ENCODE measurements at regions not wholly inside any gene's neighbourhood (a gene's known extent, or its start where the extent isn't known, plus 50 kb on each side); places are given as distances from the start of the nearest gene placed in this dataset.

DNA sequence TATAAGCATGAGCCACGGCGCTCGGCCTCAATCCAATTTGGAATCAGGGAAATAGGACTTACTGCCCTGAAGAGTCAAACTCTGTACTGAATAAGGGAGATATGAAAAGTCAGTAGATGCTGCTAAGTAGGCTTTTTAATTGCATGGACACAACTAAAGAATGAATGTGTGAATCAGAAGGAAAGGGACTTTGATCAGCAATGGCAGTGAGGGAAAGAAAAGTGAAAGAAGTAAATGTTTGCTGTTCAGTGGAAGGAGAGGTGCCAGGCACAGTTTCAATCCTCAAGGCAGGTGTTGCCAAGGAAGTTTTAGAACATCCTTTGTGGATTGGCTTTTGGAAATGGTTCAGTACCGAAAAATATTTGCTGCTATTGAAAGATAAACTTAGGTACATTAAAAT is 62.2 kb upstream of the GCM1 start:
- H3K9ac ChIP-seq (ENCODE audit: low read length): no peak overlapping the region
- no peaks in the 10 kb centered on the region for H3K36me3 ChIP-seq (replicated peaks in 1 of 2; ENCODE audit: control extremely low read depth in 1 of 2, control insufficient read depth in 1 of 2, extremely low read depth in 1 of 2, insufficient read depth in 2 of 2, low read length in 1 of 2)
- Mint-ChIP-seq H3K9me3 (ENCODE audit: insufficient read depth) (no peaks in the 10 kb centered on the region), H3K4me1 (peaks cover 45% of the 10 kb centered on the region), H3K4me3 (no peak overlapping the region), H3K27me3 (no peaks in the 10 kb centered on the region), H3K27ac (peak overlapping the region; percentile 61)
- TF ChIP-seq EZH2 (IDR thresholded peaks at IDR 0.05; ENCODE audit: borderline replicate concordance, insufficient read depth, low read depth, low read length, poor library complexity, severe bottlenecking): no peak
- TF ChIP-seq, protein P1, sequence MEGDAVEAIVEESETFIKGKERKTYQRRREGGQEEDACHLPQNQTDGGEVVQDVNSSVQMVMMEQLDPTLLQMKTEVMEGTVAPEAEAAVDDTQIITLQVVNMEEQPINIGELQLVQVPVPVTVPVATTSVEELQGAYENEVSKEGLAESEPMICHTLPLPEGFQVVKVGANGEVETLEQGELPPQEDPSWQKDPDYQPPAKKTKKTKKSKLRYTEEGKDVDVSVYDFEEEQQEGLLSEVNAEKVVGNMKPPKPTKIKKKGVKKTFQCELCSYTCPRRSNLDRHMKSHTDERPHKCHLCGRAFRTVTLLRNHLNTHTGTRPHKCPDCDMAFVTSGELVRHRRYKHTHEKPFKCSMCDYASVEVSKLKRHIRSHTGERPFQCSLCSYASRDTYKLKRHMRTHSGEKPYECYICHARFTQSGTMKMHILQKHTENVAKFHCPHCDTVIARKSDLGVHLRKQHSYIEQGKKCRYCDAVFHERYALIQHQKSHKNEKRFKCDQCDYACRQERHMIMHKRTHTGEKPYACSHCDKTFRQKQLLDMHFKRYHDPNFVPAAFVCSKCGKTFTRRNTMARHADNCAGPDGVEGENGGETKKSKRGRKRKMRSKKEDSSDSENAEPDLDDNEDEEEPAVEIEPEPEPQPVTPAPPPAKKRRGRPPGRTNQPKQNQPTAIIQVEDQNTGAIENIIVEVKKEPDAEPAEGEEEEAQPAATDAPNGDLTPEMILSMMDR (IDR thresholded peaks at IDR 0.05): no peak
- WGBS (ENCODE audit: insufficient coverage): 96% methylated on average over 4 of the region's 4 CpGs
- peaks cover 39 to 40% of the 10 kb centered on the region in 2 donors for H3K4me1 ChIP-seq (ENCODE audit: control insufficient read depth in 2 of 2, insufficient read depth in 2 of 2, low read length in 2 of 2)
- H3K79me2 ChIP-seq (ENCODE audit: control insufficient read depth, insufficient read depth, low read length): no peaks in the 10 kb centered on the region
- H3K27ac ChIP-seq (ENCODE audit: low read length in 2 of 2): no peak overlapping the region
- H3K9me3 ChIP-seq (ENCODE audit: control extremely low read depth in 1 of 3, control insufficient read depth in 2 of 3, insufficient read depth in 1 of 3, low read length in 2 of 3): peaks cover 0 to 13% (median 0%) of the 10 kb centered on the region in 3 donors
- CTCF ChIA-PET: interaction anchor here (1.2 kb wide), 1 partner anchor 8 kb away, joined by 3 read pairs; no protein-coding TSS in a partner anchor
- no peaks in the 10 kb centered on the region for H3K27me3 ChIP-seq (replicated peaks in 1 of 4; ENCODE audit: control extremely low read depth in 1 of 4, control insufficient read depth in 3 of 4, insufficient read depth in 4 of 4, low read length in 3 of 4)
- no peaks in the 10 kb centered on the region for H4K20me1 ChIP-seq (ENCODE audit: control insufficient read depth, insufficient read depth, low read length, poor library complexity, severe bottlenecking)
- no peak overlapping the region for H3K4me3 ChIP-seq (ENCODE audit: control extremely low read depth in 1 of 5, extremely low read depth in 1 of 5, insufficient read depth in 1 of 5, low read depth in 2 of 5, low read length in 4 of 5)
- no peak overlapping the region for H2AFZ ChIP-seq (ENCODE audit: insufficient read depth, low read depth, low read length, poor library complexity, severe bottlenecking)
- POLR2A ChIA-PET: interaction anchor here (0.6 to 1.4 kb wide), 2 partner anchors 9 to 36 kb away, joined by 3 to 6 read pairs; no protein-coding TSS in a partner anchor
- no peak for DNase-seq
- ATAC-seq (ENCODE audit: low read depth): no peak
- no peak overlapping the region for H3K4me2 ChIP-seq (replicated peaks; ENCODE audit: low read depth, low read length, poor library complexity, severe bottlenecking)
- intact Hi-C loops (cut with micrococcal nuclease): no loop called here

DNA sequence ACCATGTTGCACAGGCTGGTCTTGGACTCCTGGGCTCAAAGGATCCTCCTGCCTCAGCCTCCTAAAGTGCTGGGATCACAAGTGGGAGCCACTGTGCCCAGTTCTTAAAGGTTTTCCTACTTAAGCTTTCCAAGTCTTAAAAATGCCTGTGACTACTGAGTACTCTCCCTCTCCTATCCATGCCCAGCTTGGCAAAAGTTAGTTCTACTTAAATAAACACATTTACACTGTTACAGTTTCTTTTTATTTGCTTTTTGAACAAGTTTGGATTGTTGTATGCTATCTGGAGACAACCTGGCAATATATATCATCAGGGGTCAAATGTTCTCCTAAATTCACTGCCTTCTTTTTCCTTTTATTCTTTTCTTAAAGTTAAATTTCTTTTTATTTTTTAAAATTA is 61.0 kb upstream of the GCM1 start:
- ChIA-PET POLR2A (interaction anchor here (0.7 to 1.4 kb wide), 3 partner anchors 8 to 20 kb away, joined by 3 to 6 read pairs (median 4); no protein-coding TSS in a partner anchor), CTCF (interaction anchor here (1.1 to 1.2 kb wide), 2 partner anchors 9 to 16 kb away, joined by 3 read pairs; no protein-coding TSS in a partner anchor)
- Histone ChIP-seq H3K27me3 (replicated peaks in 1 of 4; ENCODE audit: control extremely low read depth in 1 of 4, control insufficient read depth in 3 of 4, insufficient read depth in 4 of 4, low read length in 3 of 4) (no peaks in the 10 kb centered on the region), H3K4me2 (replicated peaks; ENCODE audit: low read depth, low read length, poor library complexity, severe bottlenecking) (no peak overlapping the region), H3K27ac (ENCODE audit: low read length in 2 of 2) (no peak overlapping the region), H3K4me1 (ENCODE audit: control insufficient read depth in 2 of 2, insufficient read depth in 2 of 2, low read length in 2 of 2) (peaks cover 36 to 39% of the 10 kb centered on the region in 2 donors), H3K79me2 (ENCODE audit: control insufficient read depth, insufficient read depth, low read length) (no peaks in the 10 kb centered on the region), H3K9ac (ENCODE audit: low read length) (no peak overlapping the region), H3K9me3 (ENCODE audit: control extremely low read depth in 1 of 3, control insufficient read depth in 2 of 3, insufficient read depth in 1 of 3, low read length in 2 of 3) (peaks cover 0 to 13% (median 0%) of the 10 kb centered on the region in 3 donors), H3K36me3 (replicated peaks in 1 of 2; ENCODE audit: control extremely low read depth in 1 of 2, control insufficient read depth in 1 of 2, extremely low read depth in 1 of 2, insufficient read depth in 2 of 2, low read length in 1 of 2) (no peaks in the 10 kb centered on the region), H3K4me3 (ENCODE audit: control extremely low read depth in 1 of 5, extremely low read depth in 1 of 5, insufficient read depth in 1 of 5, low read depth in 2 of 5, low read length in 4 of 5) (no peak overlapping the region), H4K20me1 (ENCODE audit: control insufficient read depth, insufficient read depth, low read length, poor library complexity, severe bottlenecking) (no peaks in the 10 kb centered on the region), H2AFZ (ENCODE audit: insufficient read depth, low read depth, low read length, poor library complexity, severe bottlenecking) (no peak overlapping the region)
- Mint-ChIP-seq H3K4me1 (peaks cover 42% of the 10 kb centered on the region), H3K4me3 (no peak overlapping the region), H3K27ac (no peak overlapping the region), H3K27me3 (no peaks in the 10 kb centered on the region), H3K9me3 (ENCODE audit: insufficient read depth) (no peaks in the 10 kb centered on the region)
- no peak for ATAC-seq (ENCODE audit: low read depth)
- intact Hi-C loops (cut with micrococcal nuclease): no loop called here
- TF ChIP-seq, protein P1 (IDR thresholded peaks at IDR 0.05): no peak
- TF ChIP-seq EZH2 (IDR thresholded peaks at IDR 0.05; ENCODE audit: borderline replicate concordance, insufficient read depth, low read depth, low read length, poor library complexity, severe bottlenecking): no peak
- DNase-seq: no peak

Measured in B cell (primary cell).